ENCODE measurements at regions not wholly inside any gene's neighbourhood (a gene's known extent, or its start where the extent isn't known, plus 50 kb on each side); places are given as distances from the start of the nearest gene placed in this dataset.

- TF ChIP-seq CTCF (IDR thresholded peaks at IDR 0.05) (no peak), POLR2AphosphoS5 (IDR thresholded peaks at IDR 0.05) (no peak), POLR2A (IDR thresholded peaks at IDR 0.05) (no peak), EP300 (IDR thresholded peaks at IDR 0.05) (no peak)
Measured at GRCh38 chr3:10756546-10756945, 59.5 kb upstream of the SLC6A11 start.

Data from gastroesophageal sphincter (tissue), 3 donors.